HEK293 (cell line): ENCODE measurements at regions not wholly inside any gene's neighbourhood (a gene's known extent, or its start where the extent isn't known, plus 50 kb on each side); places are given as distances from the start of the nearest gene placed in this dataset.

Source experiments
- CTCF ChIA-PET: fragments of 350-600 bp; formaldehyde crosslinking; extraction: SDS; loops from one replicate; lab custom pipeline; 2021; ENCODE audit warnings: antibody characterized with exemption; lab: Yijun Ruan, JAX
- POLR2A ChIA-PET: fragments of 300-600 bp; formaldehyde crosslinking; extraction: SDS; loops from one replicate; lab custom pipeline; 2020; ENCODE audit warnings: antibody characterized with exemption, inconsistent platforms; lab: Yijun Ruan, JAX
- H3K27ac ChIP-seq: fragments of 200-500 bp; sonication (Bioruptor generic); 2 replicates; pipeline ENCODE4 v1.5.1; 2014; ENCODE audit warnings: low read depth, low read length, control low read depth, inconsistent platforms; ENCODE audit errors: extremely low read depth
- H3K36me3 ChIP-seq, 2 experiments: fragments of 200-500 bp in 1 of 2; sonication (Bioruptor generic) in 1 of 2; 1 replicate in 1 of 2; 2 replicates in 1 of 2; pipeline ENCODE4 v1.5.1; 2014 to 2017; ENCODE audit warnings: inconsistent platforms in 2 of 2, low read length in 2 of 2; ENCODE audit not compliant: control insufficient read depth in 2 of 2, insufficient read depth in 1 of 2
- H3K4me1 ChIP-seq: fragments of 200-500 bp; sonication (Bioruptor generic); 2 replicates; pipeline ENCODE4 v1.5.1; 2014; ENCODE audit warnings: mild to moderate bottlenecking, low read length, inconsistent platforms; ENCODE audit not compliant: control insufficient read depth, insufficient read depth
- H3K4me3 ChIP-seq: 2 replicates; pipeline ENCODE4 v1.5.1; 2011; ENCODE audit warnings: low read depth, mild to moderate bottlenecking, control low read depth, low read length, moderate library complexity
- H3K9me3 ChIP-seq: fragments of 200-500 bp; sonication (Bioruptor generic); 2 replicates; pipeline ENCODE4 v1.5.1; 2014; ENCODE audit warnings: low read depth, low read length, inconsistent platforms; ENCODE audit not compliant: control insufficient read depth, insufficient read depth
- GLIS1 ChIP-seq: fragments of 450-650 bp; formaldehyde crosslinking; IDR thresholded peaks from 2 replicates; pipeline ENCODE4 v1.5.1; 2016; ENCODE audit warnings: missing biosample characterization, missing genetic modification characterization
- HOXC10 ChIP-seq: sonication (generic); formaldehyde crosslinking; IDR thresholded peaks from 2 replicates; pipeline ENCODE4 v1.8.1; 2023; ENCODE audit warnings: mild to moderate bottlenecking, missing genetic modification reagents
- HOXD13 ChIP-seq: sonication (generic); formaldehyde crosslinking; IDR thresholded peaks from 2 replicates; pipeline ENCODE4 v1.8.0; 2022; ENCODE audit warnings: missing genetic modification reagents, borderline replicate concordance
- RBAK ChIP-seq: fragments of 450-650 bp; formaldehyde crosslinking; IDR thresholded peaks from 2 replicates; pipeline ENCODE4 v1.5.1; 2016; ENCODE audit warnings: missing biosample characterization, missing genetic modification characterization
- REST ChIP-seq: fragments of 450-650 bp; formaldehyde crosslinking; IDR thresholded peaks from 2 replicates; pipeline ENCODE4 v1.5.1; 2016; ENCODE audit warnings: missing biosample characterization, missing genetic modification characterization
- YY2 ChIP-seq: fragments of 450-650 bp; formaldehyde crosslinking; IDR thresholded peaks from 2 replicates; pipeline ENCODE4 v1.5.1; 2016; ENCODE audit warnings: missing biosample characterization, missing genetic modification characterization
- ZFHX2 ChIP-seq: fragments of 450-650 bp; formaldehyde crosslinking; conservative IDR thresholded peaks from 2 replicates; pipeline ENCODE4 v1.5.1; 2016; ENCODE audit warnings: missing biosample characterization, missing genetic modification characterization
- ZNF138 ChIP-seq: fragments of 450-650 bp; formaldehyde crosslinking; IDR thresholded peaks from 2 replicates; pipeline ENCODE4 v1.5.1; 2016; ENCODE audit warnings: missing biosample characterization, missing genetic modification characterization, borderline replicate concordance
- ZNF18 ChIP-seq: fragments of 450-650 bp; formaldehyde crosslinking; IDR thresholded peaks from 2 replicates; pipeline ENCODE4 v1.5.1; 2016; ENCODE audit warnings: missing biosample characterization, missing genetic modification characterization
- ZNF2 ChIP-seq: fragments of 450-650 bp; formaldehyde crosslinking; IDR thresholded peaks from 2 replicates; pipeline ENCODE4 v1.5.1; 2016; ENCODE audit warnings: missing biosample characterization, missing genetic modification characterization
- ZNF426 ChIP-seq: fragments of 450-650 bp; formaldehyde crosslinking; IDR thresholded peaks from 2 replicates; pipeline ENCODE4 v1.5.1; 2017; ENCODE audit warnings: missing biosample characterization, missing genetic modification characterization, mild to moderate bottlenecking, inconsistent platforms, moderate library complexity
- ZNF449 ChIP-seq: fragments of 450-650 bp; formaldehyde crosslinking; IDR thresholded peaks from 2 replicates; pipeline ENCODE4 v1.5.1; 2017; ENCODE audit warnings: missing biosample characterization, mild to moderate bottlenecking, missing genetic modification characterization, moderate library complexity
- ZNF510 ChIP-seq: fragments of 450-650 bp; formaldehyde crosslinking; IDR thresholded peaks from 2 replicates; pipeline ENCODE4 v1.5.1; 2018; ENCODE audit warnings: mild to moderate bottlenecking, missing genetic modification characterization, missing biosample characterization; ENCODE audit not compliant: insufficient replicate concordance
- ZNF555 ChIP-seq: fragments of 450-650 bp; formaldehyde crosslinking; conservative IDR thresholded peaks from 2 replicates; pipeline ENCODE4 v1.5.1; 2017; ENCODE audit warnings: missing biosample characterization, mild to moderate bottlenecking, missing genetic modification characterization, inconsistent platforms
- ZNF626 ChIP-seq: fragments of 450-650 bp; sonication (Bioruptor Pico); formaldehyde crosslinking; IDR thresholded peaks from 2 replicates; pipeline ENCODE4 v1.5.1; 2018; ENCODE audit warnings: missing biosample characterization, missing genetic modification characterization, inconsistent platforms
- ZNF664 ChIP-seq: fragments of 450-650 bp; formaldehyde crosslinking; IDR thresholded peaks from 2 replicates; pipeline ENCODE4 v1.5.1; 2016; ENCODE audit warnings: missing biosample characterization, missing genetic modification characterization
- ZNF768 ChIP-seq: fragments of 450-650 bp; formaldehyde crosslinking; IDR thresholded peaks from 2 replicates; pipeline ENCODE4 v1.5.1; 2018; ENCODE audit warnings: missing biosample characterization, mild to moderate bottlenecking, missing genetic modification characterization
- ZXDB ChIP-seq: fragments of 450-650 bp; formaldehyde crosslinking; IDR thresholded peaks from 2 replicates; pipeline ENCODE4 v1.5.1; 2016; ENCODE audit warnings: missing biosample characterization, missing genetic modification characterization
- TF ChIP-seq, protein P1 (sequence below): fragments of 450-650 bp; formaldehyde crosslinking; IDR thresholded peaks from 2 replicates; pipeline ENCODE4 v1.5.1; 2016; ENCODE audit warnings: missing biosample characterization, missing genetic modification characterization
- TF ChIP-seq, protein P2 (sequence below): fragments of 450-650 bp; formaldehyde crosslinking; conservative IDR thresholded peaks from 2 replicates; pipeline ENCODE4 v1.5.1; 2016; ENCODE audit warnings: low read depth, missing biosample characterization, missing genetic modification characterization

DNA sequence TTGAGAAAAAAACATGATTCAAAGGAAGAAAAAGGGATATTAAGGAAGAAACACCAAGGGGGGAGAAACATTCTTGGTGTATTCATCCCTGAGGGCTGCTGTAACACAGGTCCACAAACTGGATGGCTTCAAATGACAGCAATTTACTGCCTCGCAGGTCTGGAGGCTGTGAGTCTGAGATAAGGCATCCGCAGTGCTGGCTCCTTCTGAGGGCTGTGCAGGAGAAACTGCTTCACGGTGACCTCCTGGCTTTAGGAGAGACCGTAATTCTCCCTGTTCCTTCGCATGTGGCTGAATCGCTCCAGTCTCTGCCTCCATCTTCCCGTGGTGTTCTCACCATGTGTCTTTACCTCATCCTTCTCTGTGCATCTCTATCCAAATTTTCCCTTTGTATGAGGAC is 490.7 kb downstream of the EIPR1 start (continued):
- TF ChIP-seq HOXD13 (CRISPR knock-in tag) (no peak), HOXC10 (CRISPR knock-in tag) (no peak), GLIS1 (no peak), RBAK (tag by site-specific recombination) (no peak), ZNF626 (tag by site-specific recombination) (no peak)

DNA sequence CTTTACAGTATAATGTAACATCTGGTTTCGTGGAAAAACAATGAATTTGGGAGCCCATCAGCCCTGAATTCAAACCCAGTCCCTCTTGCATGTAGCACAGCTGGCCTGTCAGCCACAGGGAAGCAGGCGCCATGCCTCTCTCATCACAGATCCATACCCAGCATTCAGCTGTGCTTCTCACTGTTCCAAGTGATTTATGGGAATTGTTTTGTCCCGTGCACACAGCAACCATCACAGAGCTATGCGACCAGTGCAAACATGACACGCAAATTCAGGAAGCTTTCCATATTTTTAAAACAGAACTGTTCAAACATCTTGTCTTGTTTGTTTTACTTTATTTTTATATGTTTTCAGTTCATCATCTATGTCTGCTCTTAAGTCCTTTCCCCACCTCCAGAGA is 496.1 kb downstream of the EIPR1 start:
- H3K4me3 ChIP-seq: no peak overlapping the region
- no peaks in the 10 kb centered on the region for H3K4me1 ChIP-seq
- no peak overlapping the region for H3K27ac ChIP-seq
- no peaks in the 10 kb centered on the region for H3K9me3 ChIP-seq
- CTCF ChIA-PET: no interaction called here
- no peaks in the 10 kb centered on the region for H3K36me3 ChIP-seq
- TF ChIP-seq ZNF18 (tag by site-specific recombination) (no peak), ZNF138 (tag by site-specific recombination) (no peak)
- POLR2A ChIA-PET: no interaction called here

GRCh38 chr2:2880938-2881337 is 496.7 kb downstream of the EIPR1 start:
- Histone ChIP-seq H3K36me3 (no peaks in the 10 kb centered on the region), H3K27ac (no peak overlapping the region), H3K4me3 (no peak overlapping the region), H3K4me1 (no peaks in the 10 kb centered on the region), H3K9me3 (no peaks in the 10 kb centered on the region)
- POLR2A ChIA-PET: no interaction called here
- CTCF ChIA-PET: no interaction called here
- TF ChIP-seq ZNF2: no peak
- TF ChIP-seq ZFHX2 (tag by site-specific recombination): no peak
- no peak for TF ChIP-seq ZNF449 (tag by site-specific recombination)
- no peak for TF ChIP-seq ZXDB (tag by site-specific recombination)
- TF ChIP-seq ZNF555 (tag by site-specific recombination): no peak
- no peak for TF ChIP-seq REST (tag by site-specific recombination)
- TF ChIP-seq ZNF510 (tag by site-specific recombination): no peak
- TF ChIP-seq ZNF426: no peak
- TF ChIP-seq, protein P1, sequence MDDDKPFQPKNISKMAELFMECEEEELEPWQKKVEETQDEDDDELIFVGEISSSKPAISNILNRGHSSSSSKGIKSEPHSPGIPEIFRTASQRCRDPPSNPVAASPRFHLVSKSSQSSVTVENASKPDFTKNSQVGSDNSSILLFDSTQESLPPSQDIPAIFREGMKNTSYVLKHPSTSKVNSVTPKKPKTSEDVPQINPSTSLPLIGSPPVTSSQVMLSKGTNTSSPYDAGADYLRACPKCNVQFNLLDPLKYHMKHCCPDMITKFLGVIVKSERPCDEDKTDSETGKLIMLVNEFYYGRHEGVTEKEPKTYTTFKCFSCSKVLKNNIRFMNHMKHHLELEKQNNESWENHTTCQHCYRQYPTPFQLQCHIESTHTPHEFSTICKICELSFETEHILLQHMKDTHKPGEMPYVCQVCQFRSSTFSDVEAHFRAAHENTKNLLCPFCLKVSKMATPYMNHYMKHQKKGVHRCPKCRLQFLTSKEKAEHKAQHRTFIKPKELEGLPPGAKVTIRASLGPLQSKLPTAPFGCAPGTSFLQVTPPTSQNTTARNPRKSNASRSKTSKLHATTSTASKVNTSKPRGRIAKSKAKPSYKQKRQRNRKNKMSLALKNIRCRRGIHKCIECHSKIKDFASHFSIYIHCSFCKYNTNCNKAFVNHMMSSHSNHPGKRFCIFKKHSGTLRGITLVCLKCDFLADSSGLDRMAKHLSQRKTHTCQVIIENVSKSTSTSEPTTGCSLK (tag by site-specific recombination): no peak
- no peak for TF ChIP-seq ZNF664 (tag by site-specific recombination)
- TF ChIP-seq YY2: no peak
- TF ChIP-seq ZNF768 (tag by site-specific recombination): no peak
- TF ChIP-seq, protein P2, sequence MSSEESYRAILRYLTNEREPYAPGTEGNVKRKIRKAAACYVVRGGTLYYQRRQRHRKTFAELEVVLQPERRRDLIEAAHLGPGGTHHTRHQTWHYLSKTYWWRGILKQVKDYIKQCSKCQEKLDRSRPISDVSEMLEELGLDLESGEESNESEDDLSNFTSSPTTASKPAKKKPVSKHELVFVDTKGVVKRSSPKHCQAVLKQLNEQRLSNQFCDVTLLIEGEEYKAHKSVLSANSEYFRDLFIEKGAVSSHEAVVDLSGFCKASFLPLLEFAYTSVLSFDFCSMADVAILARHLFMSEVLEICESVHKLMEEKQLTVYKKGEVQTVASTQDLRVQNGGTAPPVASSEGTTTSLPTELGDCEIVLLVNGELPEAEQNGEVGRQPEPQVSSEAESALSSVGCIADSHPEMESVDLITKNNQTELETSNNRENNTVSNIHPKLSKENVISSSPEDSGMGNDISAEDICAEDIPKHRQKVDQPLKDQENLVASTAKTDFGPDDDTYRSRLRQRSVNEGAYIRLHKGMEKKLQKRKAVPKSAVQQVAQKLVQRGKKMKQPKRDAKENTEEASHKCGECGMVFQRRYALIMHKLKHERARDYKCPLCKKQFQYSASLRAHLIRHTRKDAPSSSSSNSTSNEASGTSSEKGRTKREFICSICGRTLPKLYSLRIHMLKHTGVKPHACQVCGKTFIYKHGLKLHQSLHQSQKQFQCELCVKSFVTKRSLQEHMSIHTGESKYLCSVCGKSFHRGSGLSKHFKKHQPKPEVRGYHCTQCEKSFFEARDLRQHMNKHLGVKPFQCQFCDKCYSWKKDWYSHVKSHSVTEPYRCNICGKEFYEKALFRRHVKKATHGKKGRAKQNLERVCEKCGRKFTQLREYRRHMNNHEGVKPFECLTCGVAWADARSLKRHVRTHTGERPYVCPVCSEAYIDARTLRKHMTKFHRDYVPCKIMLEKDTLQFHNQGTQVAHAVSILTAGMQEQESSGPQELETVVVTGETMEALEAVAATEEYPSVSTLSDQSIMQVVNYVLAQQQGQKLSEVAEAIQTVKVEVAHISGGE (tag by site-specific recombination): no peak
